ENCODE measurements at regions not wholly inside any gene's neighbourhood (a gene's known extent, or its start where the extent isn't known, plus 50 kb on each side); places are given as distances from the start of the nearest gene placed in this dataset.

DNA sequence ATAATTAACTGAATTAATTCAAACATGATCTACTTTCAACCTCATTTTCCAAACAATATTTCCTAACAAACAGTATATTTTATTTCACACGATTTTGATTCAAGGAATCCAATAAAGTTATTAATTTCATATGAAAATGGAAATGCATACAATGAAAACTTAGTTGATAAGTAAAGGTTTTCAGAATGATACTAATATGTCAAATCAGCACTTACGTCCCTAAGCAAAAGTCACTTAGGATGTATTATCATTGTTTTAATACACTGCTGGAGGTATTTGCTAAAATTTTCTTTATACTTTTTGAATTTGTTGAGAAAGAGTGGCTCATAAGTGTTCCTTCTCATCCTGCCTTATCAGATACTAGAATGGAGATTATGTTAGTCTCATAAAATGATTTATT, 266.8 kb upstream of the PUDP start:
- Histone ChIP-seq H3K4me1 (ENCODE audit: insufficient read depth, insufficient read length) (no peaks in the 10 kb centered on the region), H3K9ac (ENCODE audit: insufficient read length, low read depth) (no peak overlapping the region), H3K27me3 (ENCODE audit: insufficient read depth, insufficient read length) (no peaks in the 10 kb centered on the region), H3K4me3 (ENCODE audit: insufficient read length, low read depth) (no peak overlapping the region), H3K9me3 (ENCODE audit: insufficient read depth, low read length) (no peaks in the 10 kb centered on the region), H3K36me3 (ENCODE audit: insufficient read depth, insufficient read length, low read length) (no peaks in the 10 kb centered on the region)
- TF ChIP-seq ZNF274 (IDR thresholded peaks at IDR 0.05; ENCODE audit: low read depth, low read length) (no peak), SUZ12 (IDR thresholded peaks at IDR 0.05; ENCODE audit: extremely low read depth, insufficient read depth, insufficient read length) (no peak), YY1 (IDR thresholded peaks at IDR 0.05; ENCODE audit: insufficient read depth, insufficient read length) (no peak)
- DNase-seq (ENCODE audit: low read depth, low spot score) = no peak

- Histone ChIP-seq H3K36me3 (ENCODE audit: insufficient read depth, insufficient read length, low read length) (no peaks in the 10 kb centered on the region), H3K4me3 (ENCODE audit: insufficient read length, low read depth) (no peak overlapping the region), H3K9me3 (ENCODE audit: insufficient read depth, low read length) (no peaks in the 10 kb centered on the region), H3K4me1 (ENCODE audit: insufficient read depth, insufficient read length) (no peaks in the 10 kb centered on the region), H3K9ac (ENCODE audit: insufficient read length, low read depth) (no peak overlapping the region), H3K27me3 (ENCODE audit: insufficient read depth, insufficient read length) (no peaks in the 10 kb centered on the region)
- DNase-seq (ENCODE audit: low read depth, low spot score) = no peak
- TF ChIP-seq YY1 (IDR thresholded peaks at IDR 0.05; ENCODE audit: insufficient read depth, insufficient read length) (no peak), SUZ12 (IDR thresholded peaks at IDR 0.05; ENCODE audit: extremely low read depth, insufficient read depth, insufficient read length) (no peak), ZNF274 (IDR thresholded peaks at IDR 0.05; ENCODE audit: low read depth, low read length) (no peak)
Measured at GRCh38 chrX:7412840-7413239, 264.9 kb upstream of the PUDP start.

- TF ChIP-seq ZNF274 (IDR thresholded peaks at IDR 0.05; ENCODE audit: low read depth, low read length) (no peak), YY1 (IDR thresholded peaks at IDR 0.05; ENCODE audit: insufficient read depth, insufficient read length) (no peak), SUZ12 (IDR thresholded peaks at IDR 0.05; ENCODE audit: extremely low read depth, insufficient read depth, insufficient read length) (no peak)
- Histone ChIP-seq H3K4me1 (ENCODE audit: insufficient read depth, insufficient read length) (no peaks in the 10 kb centered on the region), H3K9ac (ENCODE audit: insufficient read length, low read depth) (no peak overlapping the region), H3K27me3 (ENCODE audit: insufficient read depth, insufficient read length) (no peaks in the 10 kb centered on the region), H3K9me3 (ENCODE audit: insufficient read depth, low read length) (no peaks in the 10 kb centered on the region), H3K36me3 (ENCODE audit: insufficient read depth, insufficient read length, low read length) (no peaks in the 10 kb centered on the region), H3K4me3 (ENCODE audit: insufficient read length, low read depth) (no peak overlapping the region)
- no peak for DNase-seq (ENCODE audit: low read depth, low spot score)
Measured at GRCh38 chrX:7409866-7410265, 261.9 kb upstream of the PUDP start.

GRCh38 chrX:7399373-7399772, 251.4 kb upstream of the PUDP start:
- H3K4me3 ChIP-seq (ENCODE audit: insufficient read length, low read depth) = no peak overlapping the region
- no peaks in the 10 kb centered on the region for H3K36me3 ChIP-seq (ENCODE audit: insufficient read depth, insufficient read length, low read length)
- H3K9me3 ChIP-seq (ENCODE audit: insufficient read depth, low read length) = no peaks in the 10 kb centered on the region
- H3K9ac ChIP-seq (ENCODE audit: insufficient read length, low read depth) = no peak overlapping the region
- H3K4me1 ChIP-seq (ENCODE audit: insufficient read depth, insufficient read length) = no peaks in the 10 kb centered on the region
- no peak for DNase-seq (ENCODE audit: low read depth, low spot score)
- no peaks in the 10 kb centered on the region for H3K27me3 ChIP-seq (ENCODE audit: insufficient read depth, insufficient read length)
- no peak for TF ChIP-seq ZNF274 (IDR thresholded peaks at IDR 0.05; ENCODE audit: low read depth, low read length)
- no peak for TF ChIP-seq YY1 (IDR thresholded peaks at IDR 0.05; ENCODE audit: insufficient read depth, insufficient read length)
- TF ChIP-seq SUZ12 (IDR thresholded peaks at IDR 0.05; ENCODE audit: extremely low read depth, insufficient read depth, insufficient read length) = no peak

- Histone ChIP-seq H3K4me3 (ENCODE audit: insufficient read length, low read depth) (no peak overlapping the region), H3K27me3 (ENCODE audit: insufficient read depth, insufficient read length) (no peaks in the 10 kb centered on the region), H3K4me1 (ENCODE audit: insufficient read depth, insufficient read length) (no peaks in the 10 kb centered on the region), H3K36me3 (ENCODE audit: insufficient read depth, insufficient read length, low read length) (no peaks in the 10 kb centered on the region), H3K9me3 (ENCODE audit: insufficient read depth, low read length) (no peaks in the 10 kb centered on the region), H3K9ac (ENCODE audit: insufficient read length, low read depth) (no peak overlapping the region)
- TF ChIP-seq YY1 (IDR thresholded peaks at IDR 0.05; ENCODE audit: insufficient read depth, insufficient read length) (no peak), SUZ12 (IDR thresholded peaks at IDR 0.05; ENCODE audit: extremely low read depth, insufficient read depth, insufficient read length) (no peak), ZNF274 (IDR thresholded peaks at IDR 0.05; ENCODE audit: low read depth, low read length) (no peak)
- DNase-seq (ENCODE audit: low read depth, low spot score) = no peak
Measured at GRCh38 chrX:7390441-7390840, 242.5 kb upstream of the PUDP start.

DNA sequence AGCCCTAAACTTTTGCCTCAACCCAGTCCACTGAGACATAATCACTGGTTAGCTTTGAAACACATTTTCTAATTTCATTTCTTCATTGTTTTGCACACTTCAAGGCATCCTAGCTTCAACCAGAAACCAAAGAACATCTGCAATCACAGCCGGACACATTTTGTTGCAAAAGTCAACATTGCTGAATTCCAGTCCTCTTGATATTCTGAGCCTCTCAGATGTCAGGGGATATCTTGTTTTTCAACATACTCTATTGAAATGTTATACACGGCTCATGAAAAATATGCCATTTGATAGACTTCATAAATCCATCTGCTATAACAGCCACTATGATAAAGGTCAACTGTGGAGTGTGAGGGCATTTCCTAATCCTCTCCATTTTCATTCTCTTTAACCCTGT, 241.6 kb upstream of the PUDP start:
- no peaks in the 10 kb centered on the region for H3K27me3 ChIP-seq (ENCODE audit: insufficient read depth, insufficient read length)
- H3K4me3 ChIP-seq (ENCODE audit: insufficient read length, low read depth) = no peak overlapping the region
- H3K9ac ChIP-seq (ENCODE audit: insufficient read length, low read depth) = no peak overlapping the region
- no peaks in the 10 kb centered on the region for H3K4me1 ChIP-seq (ENCODE audit: insufficient read depth, insufficient read length)
- no peaks in the 10 kb centered on the region for H3K9me3 ChIP-seq (ENCODE audit: insufficient read depth, low read length)
- TF ChIP-seq ZNF274 (IDR thresholded peaks at IDR 0.05; ENCODE audit: low read depth, low read length) = no peak
- TF ChIP-seq YY1 (IDR thresholded peaks at IDR 0.05; ENCODE audit: insufficient read depth, insufficient read length) = no peak
- TF ChIP-seq SUZ12 (IDR thresholded peaks at IDR 0.05; ENCODE audit: extremely low read depth, insufficient read depth, insufficient read length) = no peak
- DNase-seq (ENCODE audit: low read depth, low spot score) = no peak
- H3K36me3 ChIP-seq (ENCODE audit: insufficient read depth, insufficient read length, low read length) = no peaks in the 10 kb centered on the region

- Histone ChIP-seq H3K27me3 (ENCODE audit: insufficient read depth, insufficient read length) (no peaks in the 10 kb centered on the region), H3K4me3 (ENCODE audit: insufficient read length, low read depth) (no peak overlapping the region), H3K9ac (ENCODE audit: insufficient read length, low read depth) (no peak overlapping the region), H3K9me3 (ENCODE audit: insufficient read depth, low read length) (no peaks in the 10 kb centered on the region), H3K4me1 (ENCODE audit: insufficient read depth, insufficient read length) (no peaks in the 10 kb centered on the region), H3K36me3 (ENCODE audit: insufficient read depth, insufficient read length, low read length) (no peaks in the 10 kb centered on the region)
- TF ChIP-seq ZNF274 (IDR thresholded peaks at IDR 0.05; ENCODE audit: low read depth, low read length) = no peak
- no peak for TF ChIP-seq SUZ12 (IDR thresholded peaks at IDR 0.05; ENCODE audit: extremely low read depth, insufficient read depth, insufficient read length)
- no peak for TF ChIP-seq YY1 (IDR thresholded peaks at IDR 0.05; ENCODE audit: insufficient read depth, insufficient read length)
- DNase-seq (ENCODE audit: low read depth, low spot score) = no peak
Measured at GRCh38 chrX:7385131-7385530, 237.2 kb upstream of the PUDP start.

DNA sequence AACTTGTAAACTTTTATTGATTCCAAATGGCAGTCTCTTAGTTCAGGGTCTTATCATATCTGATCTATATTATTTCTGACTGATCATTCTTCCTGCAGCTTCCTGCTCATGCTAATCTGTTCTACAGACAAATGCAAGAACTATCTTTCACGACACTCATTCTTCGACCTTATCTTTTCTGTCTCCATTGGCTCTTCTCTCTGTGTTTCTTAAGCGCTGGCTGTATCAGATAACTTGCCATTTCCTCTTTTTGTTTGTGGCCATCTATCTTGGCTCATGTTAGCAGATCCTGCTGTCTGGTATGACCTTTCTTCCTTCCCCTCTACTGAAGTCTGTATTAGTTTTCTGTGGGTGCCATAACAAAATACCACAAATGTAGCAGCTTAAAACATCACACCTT, 230.5 kb upstream of the PUDP start:
- Histone ChIP-seq H3K4me1 (ENCODE audit: insufficient read depth, insufficient read length) (no peaks in the 10 kb centered on the region), H3K27me3 (ENCODE audit: insufficient read depth, insufficient read length) (no peaks in the 10 kb centered on the region), H3K4me3 (ENCODE audit: insufficient read length, low read depth) (no peak overlapping the region), H3K36me3 (ENCODE audit: insufficient read depth, insufficient read length, low read length) (no peaks in the 10 kb centered on the region), H3K9me3 (ENCODE audit: insufficient read depth, low read length) (peaks cover 17% of the 10 kb centered on the region; the same call in 1 of the 2 replicates), H3K9ac (ENCODE audit: insufficient read length, low read depth) (no peak overlapping the region)
- DNase-seq (ENCODE audit: low read depth, low spot score) = no peak
- no peak for TF ChIP-seq ZNF274 (IDR thresholded peaks at IDR 0.05; ENCODE audit: low read depth, low read length)
